A673 (cell line): ENCODE measurements at regions not wholly inside any gene's neighbourhood (a gene's known extent, or its start where the extent isn't known, plus 50 kb on each side); places are given as distances from the start of the nearest gene placed in this dataset.

Experiments used
- BruUV-seq: library from RNA; stranded (reverse); fragments of 400-500 nt; replicated peaks from 2 replicates; lab custom pipeline; 2021; lab: Mats Ljungman, UMichigan
- CTCF ChIA-PET: fragments of 300-600 bp; sonication (Branson Sonifier 250); formaldehyde crosslinking; loops from one replicate; lab custom pipeline; 2022; ENCODE audit warnings: antibody characterized with exemption; lab: Charles Lee
- POLR2A ChIA-PET: fragments of 300-600 bp; sonication (Branson Sonifier 250); formaldehyde crosslinking; loops from one replicate; lab custom pipeline; 2022; ENCODE audit warnings: antibody characterized with exemption; ENCODE audit not compliant: low non-redundant PET; lab: Charles Lee
- DNase-seq: peaks from one replicate; pipeline ENCODE4 v3.0.0-alpha.2; 2015; ENCODE audit warnings: low spot score
- H3K27ac ChIP-seq: fragments of 200-600 bp; sonication (generic); 2 replicates; pipeline ENCODE4 v1.5.1; 2016; ENCODE audit warnings: mixed run types, low read depth, mild to moderate bottlenecking, mixed read lengths, antibody characterized with exemption, low read length; ENCODE audit not compliant: poor library complexity, severe bottlenecking
- H3K27me3 ChIP-seq: fragments of 200-600 bp; sonication (generic); replicated peaks from 2 replicates; pipeline ENCODE4 v1.6.1; 2017; ENCODE audit warnings: mixed run types, low read depth, mild to moderate bottlenecking, mixed read lengths, antibody characterized with exemption, low read length; ENCODE audit not compliant: insufficient read depth, poor library complexity
- H3K36me3 ChIP-seq: fragments of 200-600 bp; sonication (generic); 2 replicates; pipeline ENCODE4 v1.6.1; 2016; ENCODE audit warnings: mixed run types, mild to moderate bottlenecking, mixed read lengths, antibody characterized with exemption, low read length; ENCODE audit not compliant: insufficient read depth, poor library complexity, severe bottlenecking
- H3K4me1 ChIP-seq: fragments of 200-600 bp; sonication (generic); 2 replicates; pipeline ENCODE4 v1.6.1; 2017; ENCODE audit warnings: mixed run types, mild to moderate bottlenecking, mixed read lengths, antibody characterized with exemption, low read length; ENCODE audit not compliant: insufficient read depth, poor library complexity, severe bottlenecking
- H3K4me3 ChIP-seq: fragments of 200-600 bp; sonication (generic); 2 replicates; pipeline ENCODE4 v1.5.1; 2016; ENCODE audit warnings: low read depth, mixed run types, mild to moderate bottlenecking, mixed read lengths, low read length; ENCODE audit not compliant: poor library complexity, severe bottlenecking
- H3K9me3 ChIP-seq: fragments of 200-600 bp; sonication (generic); 2 replicates; pipeline ENCODE4 v1.6.1; 2016; ENCODE audit warnings: mixed run types, low read depth, mild to moderate bottlenecking, mixed read lengths, antibody characterized with exemption, low read length; ENCODE audit not compliant: poor library complexity, severe bottlenecking
- EZH2 ChIP-seq: fragments of 200-600 bp; sonication (generic); IDR thresholded peaks from 2 replicates; pipeline ENCODE4 v1.6.1; 2017; ENCODE audit warnings: borderline replicate concordance, low read depth, mild to moderate bottlenecking, mixed read lengths, antibody characterized with exemption, low read length; ENCODE audit not compliant: poor library complexity, severe bottlenecking
- intact Hi-C: fragments of 100-400 bp; cut with micrococcal nuclease; formaldehyde crosslinking; loops from one replicate; pipeline ENCODE4 v1.10.0; 2022; ENCODE audit not compliant: unreplicated experiment
- microRNA-seq: library from miRNA; unstranded; fragments of <30 nt; microRNA quantifications from one replicate; pipeline ENCODE4 v1.2.0, GENCODE V29; 2021
- TF ChIP-seq, protein P1 (sequence below): fragments of 300-800, 200-600 bp; sonication (generic); conservative IDR thresholded peaks from 2 replicates; pipeline ENCODE4 v1.5.1; 2017; ENCODE audit warnings: low read depth, mild to moderate bottlenecking, antibody characterized with exemption, low read length, moderate library complexity, mixed read lengths

DNA sequence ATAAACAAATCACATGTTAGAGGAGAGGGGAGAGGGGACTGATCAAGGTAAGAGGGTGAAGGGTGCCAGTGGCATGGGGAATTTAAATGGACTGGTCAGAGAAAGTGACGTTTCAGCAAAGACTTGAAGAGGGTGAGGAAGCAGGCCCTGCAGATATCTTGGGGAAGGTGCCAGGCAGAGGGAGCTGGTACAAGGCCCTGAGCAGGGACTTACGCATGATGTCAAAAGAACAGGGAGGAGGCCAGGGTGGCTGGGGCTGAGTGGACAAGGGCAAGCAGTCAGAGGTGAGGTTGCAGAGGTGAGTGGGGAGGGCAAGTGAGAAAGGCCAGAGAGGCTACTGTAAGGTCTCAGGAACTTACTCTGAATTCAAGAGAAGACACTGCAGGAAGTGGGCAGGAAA is 53.3 kb upstream of the RMP24 start:
- TF ChIP-seq, protein P1, sequence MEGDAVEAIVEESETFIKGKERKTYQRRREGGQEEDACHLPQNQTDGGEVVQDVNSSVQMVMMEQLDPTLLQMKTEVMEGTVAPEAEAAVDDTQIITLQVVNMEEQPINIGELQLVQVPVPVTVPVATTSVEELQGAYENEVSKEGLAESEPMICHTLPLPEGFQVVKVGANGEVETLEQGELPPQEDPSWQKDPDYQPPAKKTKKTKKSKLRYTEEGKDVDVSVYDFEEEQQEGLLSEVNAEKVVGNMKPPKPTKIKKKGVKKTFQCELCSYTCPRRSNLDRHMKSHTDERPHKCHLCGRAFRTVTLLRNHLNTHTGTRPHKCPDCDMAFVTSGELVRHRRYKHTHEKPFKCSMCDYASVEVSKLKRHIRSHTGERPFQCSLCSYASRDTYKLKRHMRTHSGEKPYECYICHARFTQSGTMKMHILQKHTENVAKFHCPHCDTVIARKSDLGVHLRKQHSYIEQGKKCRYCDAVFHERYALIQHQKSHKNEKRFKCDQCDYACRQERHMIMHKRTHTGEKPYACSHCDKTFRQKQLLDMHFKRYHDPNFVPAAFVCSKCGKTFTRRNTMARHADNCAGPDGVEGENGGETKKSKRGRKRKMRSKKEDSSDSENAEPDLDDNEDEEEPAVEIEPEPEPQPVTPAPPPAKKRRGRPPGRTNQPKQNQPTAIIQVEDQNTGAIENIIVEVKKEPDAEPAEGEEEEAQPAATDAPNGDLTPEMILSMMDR, result no peak
- TF ChIP-seq EZH2, result no peak
- Histone ChIP-seq H3K27ac (no peak overlapping the region), H3K4me3 (no peak overlapping the region), H3K9me3 (no peaks in the 10 kb centered on the region), H3K27me3 (peaks cover 61% of the 10 kb centered on the region), H3K4me1 (no peaks in the 10 kb centered on the region), H3K36me3 (no peaks in the 10 kb centered on the region)
- intact Hi-C loops, result no loop called here
- CTCF ChIA-PET, result no interaction called here
- POLR2A ChIA-PET, result no interaction called here
- no TSS peak for BruUV-seq
- no peak for DNase-seq

DNA sequence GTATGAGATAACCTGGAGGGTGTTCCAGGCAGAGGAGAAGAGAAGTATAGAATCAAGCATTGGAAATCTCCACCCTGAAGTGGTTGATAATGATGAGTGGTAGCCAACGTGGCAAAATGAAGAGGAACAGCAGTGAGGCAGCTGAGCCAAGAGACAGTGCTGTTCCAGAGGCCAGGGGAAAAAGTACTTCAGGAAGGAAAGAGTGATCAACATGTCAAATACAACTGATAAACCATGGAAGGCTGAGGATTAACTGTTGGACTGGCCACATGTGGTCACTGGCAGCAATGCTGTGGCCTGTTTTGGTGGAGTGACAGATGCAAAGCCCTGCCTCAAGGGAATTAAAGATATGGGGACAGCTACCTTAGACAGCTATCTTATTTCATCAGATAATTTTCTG is 51.9 kb upstream of the RMP24 start:
- no peak for TF ChIP-seq EZH2
- TF ChIP-seq, protein P1, result no peak
- intact Hi-C loops, result no loop called here
- H3K9me3 ChIP-seq, result no peaks in the 10 kb centered on the region
- H3K36me3 ChIP-seq, result no peaks in the 10 kb centered on the region
- peaks cover 61% of the 10 kb centered on the region for H3K27me3 ChIP-seq
- DNase-seq, result no peak
- BruUV-seq, result no TSS peak
- POLR2A ChIA-PET, result no interaction called here
- no peak overlapping the region for H3K27ac ChIP-seq
- H3K4me1 ChIP-seq, result no peaks in the 10 kb centered on the region
- H3K4me3 ChIP-seq, result no peak overlapping the region
- CTCF ChIA-PET, result no interaction called here

Small RNA genes in the stretch of these regions (microRNA-seq; reads per million reads assigned to microRNA genes)
- 5.9 reads per million, percentile 19 among the genes with 10 or more reads in this experiment for gene MIR187
